NCI-H2227 (cell line): ENCODE measurements at regions not wholly inside any gene's neighbourhood (a gene's known extent, or its start where the extent isn't known, plus 50 kb on each side); places are given as distances from the start of the nearest gene placed in this dataset.
"Not testable (repeated sequence)": the region's sequence is repeated elsewhere in the genome, so short reads cannot be mapped to it uniquely, and the experiment has no call there.

Source experiments
- DNase-seq: peaks from one replicate; lab custom pipeline; 2025; ENCODE audit not compliant: unreplicated experiment; lab: John Stamatoyannopoulos, UW

- no peak for DNase-seq
Measured at GRCh38 chr10:9550810-9551209, 1466.9 kb upstream of the CELF2 start.

- no peak for DNase-seq
Measured at GRCh38 chr10:9554321-9554720, 1463.4 kb upstream of the CELF2 start.

- no peak for DNase-seq
Measured at GRCh38 chr10:9560976-9561375, 1456.7 kb upstream of the CELF2 start.

DNA sequence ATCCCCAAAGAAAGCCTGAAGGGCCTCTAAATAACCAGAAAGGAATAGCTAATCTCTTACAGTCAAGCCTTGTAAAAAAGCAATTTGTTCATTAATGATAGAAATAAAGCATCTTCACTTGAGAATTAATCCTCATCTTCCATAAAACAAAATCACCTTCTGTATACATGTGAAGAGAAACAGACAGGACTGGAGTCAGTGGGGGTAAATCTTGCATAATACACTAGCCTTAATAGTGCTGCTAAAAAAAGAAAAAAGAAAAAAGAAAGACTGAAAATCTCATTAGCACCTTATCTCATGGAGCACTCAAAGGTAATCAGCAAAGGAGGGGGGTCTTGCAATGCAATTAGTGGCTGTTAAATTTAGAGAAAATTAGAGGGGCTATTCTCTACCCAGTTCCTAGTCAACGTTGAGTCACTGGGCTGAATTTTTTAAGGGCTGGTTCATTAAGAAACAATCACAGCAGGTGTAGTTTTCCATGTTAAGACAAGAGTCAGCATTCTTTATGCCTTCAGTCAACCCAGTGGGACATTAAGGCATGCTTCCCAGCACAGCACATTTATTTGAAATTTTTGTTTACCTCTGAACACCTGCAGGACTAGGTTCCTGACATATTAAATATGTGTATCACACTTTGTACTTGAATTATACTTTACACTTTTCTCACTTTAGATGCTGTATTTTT lies 1455.7 kb upstream of the CELF2 start:
- no peak for DNase-seq

GRCh38 chr10:9577746-9578145 lies 1439.9 kb upstream of the CELF2 start:
- no peak for DNase-seq

DNA sequence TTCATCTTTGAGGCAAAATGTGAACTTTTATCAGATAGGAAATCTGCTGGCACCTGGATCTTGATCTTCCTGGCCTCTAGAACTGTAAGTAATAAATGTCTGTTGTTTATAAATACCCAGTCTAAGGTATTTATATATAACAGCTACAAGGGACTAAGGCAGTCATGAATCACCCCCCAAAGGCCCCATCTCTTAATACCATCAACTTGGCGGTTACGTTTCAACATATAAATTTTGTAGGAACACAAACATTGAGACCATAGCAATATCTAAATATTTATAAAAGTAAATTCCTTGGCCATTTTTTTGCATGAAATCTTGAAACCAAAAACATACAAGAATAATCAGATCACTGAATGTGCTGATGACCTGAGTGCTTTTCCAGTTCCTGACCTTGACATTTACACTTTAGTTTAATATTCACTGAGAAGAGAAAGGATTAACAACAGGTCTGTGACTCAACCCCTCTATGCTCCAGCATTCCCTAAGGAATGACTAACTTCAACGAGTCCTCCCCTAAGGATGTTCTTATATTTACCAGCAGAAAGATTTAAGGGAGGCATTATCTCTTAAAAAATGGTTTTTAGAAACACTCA lies 1438.5 kb upstream of the CELF2 start:
- DNase-seq = no peak

DNA sequence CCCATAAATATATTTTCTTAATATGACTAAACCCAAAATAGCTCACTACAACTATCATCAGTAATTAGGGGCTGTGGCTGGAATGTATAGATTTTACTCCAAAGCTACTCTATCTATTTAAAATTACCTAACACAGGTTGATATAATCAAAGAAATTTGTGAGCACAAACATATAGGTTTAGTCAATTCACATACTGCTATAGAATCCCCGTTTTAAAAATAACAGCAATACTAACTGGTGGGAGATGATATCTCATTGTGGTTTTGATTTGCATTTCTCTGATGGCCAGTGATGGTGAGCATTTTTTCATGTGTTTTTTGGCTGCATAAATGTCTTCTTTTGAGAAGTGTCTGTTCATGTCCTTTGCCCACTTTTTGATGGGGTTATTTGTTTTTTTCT lies 1434.9 kb upstream of the CELF2 start:
- DNase-seq = not testable (repeated sequence)

- DNase-seq = no peak
Measured at GRCh38 chr10:9596368-9596920, 1421.2 kb upstream of the CELF2 start.

DNA sequence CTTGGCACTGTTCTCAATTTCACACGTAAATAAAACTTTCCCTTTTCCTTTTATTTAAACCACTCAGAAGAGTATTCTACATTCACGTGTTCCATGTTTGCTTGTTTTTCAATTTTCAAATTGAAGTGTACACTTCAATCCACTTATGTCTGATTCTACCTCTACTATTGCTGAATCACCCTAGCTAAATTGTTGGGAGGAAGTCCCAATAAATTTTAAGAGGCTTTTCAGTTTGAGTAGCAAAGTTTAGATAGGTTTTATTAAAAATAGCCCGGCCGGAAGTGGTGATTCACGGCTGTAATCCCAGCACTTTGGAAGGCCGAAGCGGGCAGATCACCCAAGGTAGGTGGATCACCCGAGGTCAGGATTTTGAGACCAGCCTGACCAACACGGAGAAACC lies 1414.7 kb upstream of the CELF2 start:
- no peak for DNase-seq

GRCh38 chr10:9603972-9604371 lies 1413.7 kb upstream of the CELF2 start:
- DNase-seq = no peak

DNA sequence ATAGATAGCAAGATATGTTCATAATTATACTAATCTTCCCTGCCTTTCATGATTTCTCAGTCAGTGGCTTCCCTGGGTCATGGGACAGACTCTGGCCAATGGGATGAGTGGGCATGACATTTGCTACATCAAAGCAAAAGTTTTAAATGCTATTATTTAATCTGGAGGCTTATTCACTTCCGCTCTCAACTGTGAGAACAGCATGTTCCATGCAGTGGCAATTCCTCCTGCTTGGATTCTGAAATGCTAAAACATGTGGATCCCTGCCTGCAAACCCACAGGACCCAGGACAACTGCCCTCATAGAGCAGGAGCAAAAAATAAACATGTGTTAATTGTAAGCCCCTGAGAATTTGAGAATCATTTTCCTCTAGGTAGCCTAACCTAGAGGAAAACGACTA lies 1412.4 kb upstream of the CELF2 start:
- no peak for DNase-seq

GRCh38 chr10:9608602-9609001 lies 1409.1 kb upstream of the CELF2 start:
- DNase-seq = no peak

DNA sequence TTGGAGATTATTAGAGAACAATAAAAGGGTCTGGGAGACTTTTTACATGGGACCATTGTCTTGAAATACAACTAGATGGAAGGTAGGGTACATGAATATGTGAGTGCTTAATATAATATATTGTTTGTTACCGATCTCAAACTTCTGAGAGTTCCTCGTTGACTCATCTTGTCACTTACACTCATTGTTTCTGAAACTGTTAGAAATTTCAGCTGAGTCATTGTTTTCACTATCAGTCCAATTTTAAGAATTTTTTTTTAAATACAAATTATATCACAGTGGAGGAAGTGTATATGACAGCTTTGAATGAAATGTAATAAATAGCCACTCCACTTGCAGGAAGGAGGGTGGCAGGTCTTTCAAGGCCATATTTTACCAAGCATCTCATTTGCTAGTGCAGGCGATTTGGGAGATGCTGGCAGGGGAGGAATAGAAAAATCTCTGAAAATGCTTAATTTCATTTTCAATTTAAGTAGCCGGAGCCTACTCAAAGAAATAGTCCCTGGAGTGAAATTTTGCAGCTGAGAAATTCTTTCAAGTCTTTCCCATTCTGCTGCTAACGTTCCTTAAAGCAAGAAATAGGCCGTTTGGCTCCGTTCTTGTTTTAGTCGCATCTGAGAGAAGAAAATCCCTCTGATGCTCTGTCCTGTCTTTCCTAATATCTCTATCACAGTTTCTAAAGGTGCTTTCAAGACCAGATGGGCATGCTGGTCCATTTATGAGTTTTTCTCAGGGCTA lies 1404.2 kb upstream of the CELF2 start:
- DNase-seq = no peak

- no peak for DNase-seq
Measured at GRCh38 chr10:9615189-9615588, 1402.5 kb upstream of the CELF2 start.

DNA sequence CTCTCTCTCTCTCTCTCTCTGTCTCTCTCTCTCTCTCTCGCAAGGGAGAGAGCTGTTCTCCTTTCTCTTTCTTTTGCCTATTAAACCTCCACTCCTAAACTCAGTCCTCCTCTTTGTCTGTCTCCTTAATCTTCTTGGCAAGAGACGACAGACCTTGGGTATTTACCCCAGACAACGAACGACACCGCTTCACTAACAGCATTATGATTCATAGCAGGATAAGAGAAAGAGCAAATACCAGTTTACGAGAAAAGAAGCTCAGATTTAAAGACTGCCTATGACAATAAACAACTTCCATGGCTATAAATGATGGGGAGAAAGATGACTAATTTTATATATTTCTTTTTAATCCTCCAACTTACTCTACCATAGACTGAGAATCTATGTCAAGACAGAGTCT lies 1396.5 kb upstream of the CELF2 start:
- DNase-seq = no peak

DNA sequence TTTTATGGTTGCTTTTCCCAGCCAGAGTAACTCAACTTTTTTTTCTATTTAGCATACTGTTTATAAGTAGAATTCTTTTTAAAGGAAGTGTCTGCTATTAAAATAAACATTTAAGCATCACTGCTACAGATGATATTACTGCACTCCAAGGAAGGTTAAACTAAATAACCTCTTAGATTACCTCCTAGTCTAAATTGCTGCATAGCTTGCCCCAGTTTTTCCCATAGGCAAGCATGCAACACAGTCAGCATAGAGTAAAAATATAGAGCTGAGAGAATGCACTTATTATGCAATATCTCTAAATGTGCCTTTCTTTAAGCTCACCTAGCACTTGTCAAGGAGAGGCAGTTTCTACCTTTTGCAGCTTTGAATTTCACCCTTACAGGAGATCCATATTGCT lies 1392.4 kb upstream of the CELF2 start:
- DNase-seq = no peak

GRCh38 chr10:9634466-9634865 lies 1383.2 kb upstream of the CELF2 start:
- no peak for DNase-seq

DNA sequence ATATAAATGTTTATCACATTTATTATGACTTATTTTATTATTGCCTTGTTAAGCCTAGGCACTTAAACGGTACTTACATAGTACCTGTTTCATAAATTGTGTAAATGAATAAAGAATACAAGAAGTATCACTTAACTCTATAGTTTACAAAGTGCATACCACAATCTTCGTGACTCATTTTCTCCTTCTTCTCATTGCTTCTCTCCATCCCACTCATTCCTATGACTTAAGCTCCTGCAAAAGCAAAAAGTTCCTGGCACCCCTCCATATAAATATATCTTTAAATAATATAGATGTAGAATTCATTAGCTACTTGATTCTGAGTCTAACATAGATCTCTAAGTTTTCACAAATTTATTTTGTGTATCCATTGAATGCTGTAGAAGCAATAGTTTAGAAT lies 1382.0 kb upstream of the CELF2 start:
- no peak for DNase-seq

- no peak for DNase-seq
Measured at GRCh38 chr10:9636216-9636615, 1381.5 kb upstream of the CELF2 start.

DNA sequence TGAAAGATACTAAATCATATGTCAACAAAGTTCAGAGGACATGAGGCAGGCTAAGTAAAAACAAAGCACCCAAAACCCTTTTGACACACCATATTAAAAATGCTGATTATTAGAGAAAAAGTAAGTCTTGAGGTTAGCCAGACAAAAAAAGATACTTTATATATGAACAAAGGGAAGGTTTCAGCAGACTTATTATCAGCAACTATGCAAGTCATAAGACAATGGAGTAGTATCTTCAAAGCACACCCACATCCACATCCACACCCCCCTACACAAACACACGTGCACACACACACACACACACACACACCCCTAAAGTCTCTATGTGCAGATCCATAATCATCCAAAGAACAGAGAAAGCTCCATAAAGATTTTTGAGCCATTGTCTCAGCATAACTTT lies 1373.9 kb upstream of the CELF2 start:
- no peak for DNase-seq

GRCh38 chr10:9645404-9645803 lies 1372.3 kb upstream of the CELF2 start:
- DNase-seq = no peak

DNA sequence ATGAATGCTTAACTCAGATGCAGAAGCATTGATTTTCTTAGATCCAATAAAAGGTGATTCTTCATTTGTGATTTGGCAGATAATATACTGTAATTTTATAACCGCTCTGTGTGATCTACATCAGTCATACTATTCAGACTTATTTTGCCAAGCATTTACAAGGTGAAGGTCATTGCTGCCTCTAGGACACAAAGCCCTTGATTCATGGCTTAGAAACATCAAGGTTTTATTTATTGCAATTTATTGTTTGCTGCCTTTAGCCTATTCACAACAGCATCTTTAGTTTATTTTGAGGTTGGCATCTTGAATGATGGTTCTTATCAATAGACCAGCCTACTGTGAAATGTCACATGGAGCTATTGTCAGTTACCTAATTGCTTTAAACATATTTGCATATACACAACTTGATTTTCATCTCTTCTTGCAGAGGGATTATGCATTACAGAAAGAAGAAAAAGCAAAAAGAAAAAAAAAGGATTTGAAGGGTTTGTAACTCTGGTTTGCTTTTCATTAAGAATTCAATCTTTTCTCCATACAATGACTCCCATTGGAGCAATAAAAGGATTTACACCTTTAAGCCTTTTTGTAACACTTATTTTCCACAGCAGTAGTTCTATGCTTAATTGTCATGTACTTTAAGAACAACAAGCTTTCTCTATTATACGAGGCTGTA lies 1371.6 kb upstream of the CELF2 start:
- DNase-seq = no peak
